Mesendoderm (in vitro differentiated cells): ENCODE measurements at regions not wholly inside any gene's neighbourhood (a gene's known extent, or its start where the extent isn't known, plus 50 kb on each side); places are given as distances from the start of the nearest gene placed in this dataset.

Experiments
- DNase-seq: peaks from one replicate; pipeline ENCODE4 v3.0.0; 2013
- H2AK5ac ChIP-seq: 2 replicates; pipeline ENCODE4 v1.6.1; 2013; ENCODE audit warnings: low read length, inconsistent platforms
- H2BK120ac ChIP-seq: 2 replicates; pipeline ENCODE4 v1.6.1; 2013; ENCODE audit warnings: low read depth, mild to moderate bottlenecking, low read length, moderate library complexity, mixed read lengths
- H2BK15ac ChIP-seq: replicated peaks from 2 replicates; pipeline ENCODE4 v1.6.1; 2013; ENCODE audit warnings: low read depth, mild to moderate bottlenecking, moderate library complexity
- H2BK5ac ChIP-seq: 2 replicates; pipeline ENCODE4 v1.6.1; 2013; ENCODE audit warnings: low read length, inconsistent platforms
- H3K18ac ChIP-seq: 2 replicates; pipeline ENCODE4 v1.6.1; 2013; ENCODE audit warnings: mild to moderate bottlenecking, low read length, mixed read lengths
- H3K23ac ChIP-seq: one replicate; pipeline ENCODE4 v1.6.1; 2013; ENCODE audit warnings: low read length
- H3K27ac ChIP-seq: 2 replicates; pipeline ENCODE4 v1.5.1; 2013; ENCODE audit warnings: low read depth, mild to moderate bottlenecking, inconsistent platforms, low read length, moderate library complexity
- H3K27me3 ChIP-seq: 2 replicates; pipeline ENCODE4 v1.6.1; 2013; ENCODE audit warnings: low read length, control low read depth, mild to moderate bottlenecking, inconsistent platforms; ENCODE audit not compliant: insufficient read depth, poor library complexity
- H3K36me3 ChIP-seq: 2 replicates; pipeline ENCODE4 v1.6.1; 2013; ENCODE audit warnings: low read length, inconsistent platforms; ENCODE audit not compliant: control insufficient read depth, insufficient read depth
- H3K4ac ChIP-seq: one replicate; pipeline ENCODE4 v1.6.1; 2013; ENCODE audit warnings: low read depth, mild to moderate bottlenecking, low read length, moderate library complexity
- H3K4me1 ChIP-seq: 2 replicates; pipeline ENCODE4 v1.6.1; 2013; ENCODE audit warnings: low read depth, low read length, inconsistent platforms; ENCODE audit not compliant: control insufficient read depth
- H3K4me2 ChIP-seq: 2 replicates; pipeline ENCODE4 v1.6.1; 2013; ENCODE audit warnings: low read length
- H3K4me3 ChIP-seq: 2 replicates; pipeline ENCODE4 v1.5.1; 2013; ENCODE audit warnings: mild to moderate bottlenecking, low read length
- H3K56ac ChIP-seq: one replicate; pipeline ENCODE4 v1.6.1; 2013; ENCODE audit warnings: low read length
- H3K79me1 ChIP-seq: 2 replicates; pipeline ENCODE4 v1.6.1; 2013; ENCODE audit warnings: low read length, inconsistent platforms
- H3K79me2 ChIP-seq: 2 replicates; pipeline ENCODE4 v1.6.1; 2013; ENCODE audit warnings: mild to moderate bottlenecking, low read length; ENCODE audit not compliant: control insufficient read depth, insufficient read depth
- H3K9ac ChIP-seq: 2 replicates; pipeline ENCODE4 v1.6.1; 2013; ENCODE audit warnings: low read length, inconsistent platforms
- H4K5ac ChIP-seq: one replicate; pipeline ENCODE4 v1.6.1; 2013; ENCODE audit warnings: low read length
- H4K8ac ChIP-seq: one replicate; pipeline ENCODE4 v1.6.1; 2013; ENCODE audit warnings: low read depth, mild to moderate bottlenecking, control low read depth, low read length, moderate library complexity
- WGBS: extraction: QIAGEN DNeasy Blood & Tissue Kit; methylation state at CpG from one replicate; pipeline ENCODE4 v1.1.7; 2013; ENCODE audit warnings: low lambda C conversion rate, missing lambda C conversion rate; ENCODE audit not compliant: insufficient coverage; ENCODE audit errors: extremely low coverage; 5-methylcytosine and 5-hydroxymethylcytosine counted together

DNA sequence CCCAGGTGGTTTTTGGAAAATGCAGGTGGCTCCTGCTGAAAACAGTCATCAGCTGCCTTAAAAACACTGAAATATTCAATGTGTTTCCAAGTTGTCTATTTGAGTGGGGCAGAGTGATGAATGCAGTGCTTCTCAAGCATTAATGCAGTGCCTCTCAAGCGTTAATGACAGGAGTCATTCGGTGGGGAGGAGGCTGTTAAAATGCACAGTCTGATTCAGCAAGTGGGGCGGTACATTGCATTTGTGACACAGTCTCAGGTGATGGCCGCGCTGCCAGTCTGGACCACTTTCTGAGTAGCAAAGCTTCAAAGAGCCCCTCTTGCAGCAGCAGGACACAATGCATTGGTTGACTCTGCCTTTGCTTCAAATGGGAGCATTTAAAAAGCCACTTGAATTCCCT lies 231.4 kb upstream of the RGPD4 start:
- no peak overlapping the region for H2BK5ac ChIP-seq
- no peak overlapping the region for H3K27ac ChIP-seq
- no peak overlapping the region for H3K18ac ChIP-seq
- no peaks in the 10 kb centered on the region for H3K79me2 ChIP-seq
- H3K4me1 ChIP-seq, result no peaks in the 10 kb centered on the region
- H2BK120ac ChIP-seq, result no peak overlapping the region
- H3K56ac ChIP-seq, result no peak overlapping the region
- no peak overlapping the region for H4K8ac ChIP-seq
- no peaks in the 10 kb centered on the region for H3K79me1 ChIP-seq
- H2AK5ac ChIP-seq, result no peak overlapping the region
- H2BK15ac ChIP-seq, result no peak overlapping the region
- H3K4ac ChIP-seq, result no peak overlapping the region
- DNase-seq, result no peak
- no peak overlapping the region for H3K4me2 ChIP-seq
- no peak overlapping the region for H3K9ac ChIP-seq
- H3K27me3 ChIP-seq, result no peaks in the 10 kb centered on the region
- no peak overlapping the region for H3K4me3 ChIP-seq
- H4K5ac ChIP-seq, result no peak overlapping the region
- no peaks in the 10 kb centered on the region for H3K36me3 ChIP-seq
- WGBS, result no CpG with 5 or more reads among the region's 5 CpGs
- H3K23ac ChIP-seq, result no peak overlapping the region

DNA sequence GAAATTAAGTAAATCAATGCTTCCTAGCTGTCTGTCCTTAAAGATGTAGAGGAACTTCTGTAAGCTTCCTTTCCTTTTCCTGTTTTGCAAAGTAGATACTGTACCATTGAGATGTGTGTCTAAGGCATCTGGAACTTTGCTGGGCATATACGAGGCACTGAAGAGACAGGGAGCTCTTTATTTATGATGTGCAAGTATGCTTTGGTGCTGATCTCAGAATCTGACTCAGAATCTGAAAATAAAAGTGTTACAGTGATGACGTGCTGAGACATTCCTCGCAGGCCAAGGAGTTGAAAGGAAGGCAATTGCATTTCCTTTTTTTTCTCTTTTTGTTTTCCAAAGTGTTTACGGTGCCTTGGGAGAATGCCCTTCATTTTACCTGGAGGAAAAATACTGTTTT lies 230.9 kb upstream of the RGPD4 start:
- no peak overlapping the region for H3K56ac ChIP-seq
- no peak overlapping the region for H3K18ac ChIP-seq
- H3K79me2 ChIP-seq, result no peaks in the 10 kb centered on the region
- H3K4me1 ChIP-seq, result no peaks in the 10 kb centered on the region
- no peaks in the 10 kb centered on the region for H3K27me3 ChIP-seq
- no peak overlapping the region for H2BK5ac ChIP-seq
- H2AK5ac ChIP-seq, result no peak overlapping the region
- H2BK15ac ChIP-seq, result no peak overlapping the region
- no peak overlapping the region for H4K8ac ChIP-seq
- no peak overlapping the region for H3K4me3 ChIP-seq
- H3K9ac ChIP-seq, result no peak overlapping the region
- DNase-seq, result peak; percentile 24
- H3K4me2 ChIP-seq, result no peak overlapping the region
- H3K79me1 ChIP-seq, result no peaks in the 10 kb centered on the region
- no peak overlapping the region for H3K27ac ChIP-seq
- no peaks in the 10 kb centered on the region for H3K36me3 ChIP-seq
- no peak overlapping the region for H4K5ac ChIP-seq
- H3K4ac ChIP-seq, result no peak overlapping the region
- no CpG with 5 or more reads among the region's 4 CpGs for WGBS
- no peak overlapping the region for H3K23ac ChIP-seq
- no peak overlapping the region for H2BK120ac ChIP-seq

- H2BK120ac ChIP-seq, result no peak overlapping the region
- no peaks in the 10 kb centered on the region for H3K27me3 ChIP-seq
- H3K79me2 ChIP-seq, result no peaks in the 10 kb centered on the region
- H3K79me1 ChIP-seq, result no peaks in the 10 kb centered on the region
- no peak overlapping the region for H2AK5ac ChIP-seq
- no peaks in the 10 kb centered on the region for H3K36me3 ChIP-seq
- H3K4me3 ChIP-seq, result no peak overlapping the region
- no peak overlapping the region for H3K4me2 ChIP-seq
- no peak overlapping the region for H4K5ac ChIP-seq
- H3K56ac ChIP-seq, result no peak overlapping the region
- H3K9ac ChIP-seq, result no peak overlapping the region
- H3K4ac ChIP-seq, result no peak overlapping the region
- H3K4me1 ChIP-seq, result no peaks in the 10 kb centered on the region
- H3K18ac ChIP-seq, result no peak overlapping the region
- no peak overlapping the region for H4K8ac ChIP-seq
- no peak overlapping the region for H3K23ac ChIP-seq
- no peak for DNase-seq
- no peak overlapping the region for H3K27ac ChIP-seq
- H2BK15ac ChIP-seq, result no peak overlapping the region
- H2BK5ac ChIP-seq, result no peak overlapping the region
These were observed 229.2 kb upstream of the RGPD4 start for GRCh38 chr2:107597507-107597906.

GRCh38 chr2:107602801-107603200 lies 223.9 kb upstream of the RGPD4 start:
- H3K18ac ChIP-seq, result no peak overlapping the region
- H3K4me2 ChIP-seq, result no peak overlapping the region
- no peaks in the 10 kb centered on the region for H3K79me2 ChIP-seq
- no peak overlapping the region for H3K27ac ChIP-seq
- H3K9ac ChIP-seq, result no peak overlapping the region
- no peak overlapping the region for H2BK120ac ChIP-seq
- H3K4me3 ChIP-seq, result no peak overlapping the region
- no peaks in the 10 kb centered on the region for H3K79me1 ChIP-seq
- no peaks in the 10 kb centered on the region for H3K36me3 ChIP-seq
- no peak for DNase-seq
- H3K4me1 ChIP-seq, result no peaks in the 10 kb centered on the region
- no peak overlapping the region for H2BK15ac ChIP-seq
- H3K56ac ChIP-seq, result no peak overlapping the region
- no peak overlapping the region for H2AK5ac ChIP-seq
- no peaks in the 10 kb centered on the region for H3K27me3 ChIP-seq
- no peak overlapping the region for H3K4ac ChIP-seq
- no peak overlapping the region for H2BK5ac ChIP-seq
- H3K23ac ChIP-seq, result no peak overlapping the region
- no peak overlapping the region for H4K5ac ChIP-seq
- H4K8ac ChIP-seq, result no peak overlapping the region
- no CpG with 5 or more reads among the region's 2 CpGs for WGBS

DNA sequence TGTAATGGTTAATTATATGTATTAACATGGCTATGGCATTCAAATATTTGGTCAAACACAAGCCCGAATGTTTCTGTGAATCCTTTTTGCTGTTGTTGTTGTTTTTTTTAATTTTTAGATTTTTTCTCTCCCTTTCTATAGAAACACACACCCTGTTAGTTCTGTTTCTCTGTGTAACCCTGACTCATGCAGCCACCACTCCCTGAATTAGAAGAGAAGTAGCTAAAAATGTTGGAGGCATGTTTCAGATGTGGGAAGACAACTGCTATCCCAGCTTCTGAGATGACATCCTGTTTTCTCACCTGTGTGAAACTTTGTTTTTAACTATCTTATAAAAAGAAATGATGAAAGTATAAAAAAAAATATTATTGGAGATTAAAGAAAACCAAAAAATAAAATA lies 219.6 kb upstream of the RGPD4 start:
- Histone ChIP-seq H3K79me2 (no peaks in the 10 kb centered on the region), H3K4me1 (no peaks in the 10 kb centered on the region), H3K4ac (no peak overlapping the region), H2BK120ac (no peak overlapping the region), H3K4me2 (no peak overlapping the region), H2BK5ac (no peak overlapping the region), H3K9ac (no peak overlapping the region), H3K4me3 (no peak overlapping the region), H4K5ac (no peak overlapping the region), H3K18ac (no peak overlapping the region), H3K27me3 (no peaks in the 10 kb centered on the region), H2AK5ac (no peak overlapping the region), H3K23ac (no peak overlapping the region), H3K36me3 (no peaks in the 10 kb centered on the region), H3K27ac (no peak overlapping the region), H4K8ac (no peak overlapping the region), H3K56ac (no peak overlapping the region), H2BK15ac (no peak overlapping the region), H3K79me1 (no peaks in the 10 kb centered on the region)
- no CpG with 5 or more reads among the region's 1 CpG for WGBS
- no peak for DNase-seq

DNA sequence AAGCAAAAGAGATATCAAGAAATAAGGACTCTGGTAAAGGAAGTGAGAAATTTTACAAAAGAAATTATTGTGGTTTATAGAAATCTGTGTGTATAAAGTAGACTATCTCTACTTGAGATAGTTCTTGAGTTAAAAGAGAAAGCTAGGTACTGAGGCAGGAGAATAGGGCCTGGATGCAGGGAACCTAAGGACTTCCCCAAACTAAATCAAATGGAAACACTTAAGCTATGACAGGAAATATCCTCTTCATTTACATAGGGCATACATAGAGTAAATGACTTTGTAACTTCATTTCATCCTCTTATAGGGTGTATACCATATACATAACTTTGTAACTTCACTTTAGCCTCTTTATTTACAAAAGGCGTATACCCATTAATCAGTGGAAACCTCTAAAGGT lies 219.2 kb upstream of the RGPD4 start:
- Histone ChIP-seq H2BK120ac (no peak overlapping the region), H3K4me2 (no peak overlapping the region), H2BK5ac (no peak overlapping the region), H3K23ac (no peak overlapping the region), H3K36me3 (no peaks in the 10 kb centered on the region), H3K4me3 (no peak overlapping the region), H4K5ac (no peak overlapping the region), H4K8ac (no peak overlapping the region), H3K79me2 (no peaks in the 10 kb centered on the region), H3K18ac (no peak overlapping the region), H3K56ac (no peak overlapping the region), H3K27ac (no peak overlapping the region), H3K4ac (no peak overlapping the region), H3K9ac (no peak overlapping the region), H3K27me3 (no peaks in the 10 kb centered on the region), H2BK15ac (no peak overlapping the region), H2AK5ac (no peak overlapping the region), H3K4me1 (no peaks in the 10 kb centered on the region), H3K79me1 (no peaks in the 10 kb centered on the region)
- DNase-seq, result no peak
- WGBS, result no CpG with 5 or more reads among the region's 1 CpG
